HG03354 (cell line): ENCODE measurements at regions not wholly inside any gene's neighbourhood (a gene's known extent, or its start where the extent isn't known, plus 50 kb on each side); places are given as distances from the start of the nearest gene placed in this dataset.
"Not testable (repeated sequence)": the region's sequence is repeated elsewhere in the genome, so short reads cannot be mapped to it uniquely, and the experiment has no call there.

Source experiments
- ATAC-seq: cut with Tn5 transposase; IDR thresholded peaks from one replicate; pipeline ENCODE4 v1.9.1; 2021; ENCODE audit warnings: mild to moderate bottlenecking; ENCODE audit not compliant: unreplicated experiment, poor library complexity, severe bottlenecking

DNA sequence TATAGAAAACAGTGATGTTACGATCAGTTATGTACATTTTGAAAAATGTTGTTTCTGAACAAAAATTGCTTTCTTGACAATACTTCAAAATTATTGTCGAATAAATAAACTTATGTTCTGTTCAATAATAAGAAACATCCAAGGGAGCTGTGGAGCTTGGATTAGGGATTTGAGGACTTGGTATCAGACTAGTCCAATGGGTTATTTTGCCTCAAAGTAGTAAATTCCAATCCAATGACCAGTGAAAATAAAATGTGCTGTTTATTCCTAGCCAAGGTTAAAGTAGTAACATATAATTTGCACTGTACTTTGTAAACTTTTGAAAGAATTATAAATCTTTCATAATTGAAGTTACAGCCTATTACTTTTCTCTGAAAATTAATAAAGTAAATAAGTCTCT, 79.1 kb upstream of the IVNS1ABP start:
- ATAC-seq: no peak

GRCh38 chr1:185393815-185394214, 76.8 kb upstream of the IVNS1ABP start:
- ATAC-seq: no peak

DNA sequence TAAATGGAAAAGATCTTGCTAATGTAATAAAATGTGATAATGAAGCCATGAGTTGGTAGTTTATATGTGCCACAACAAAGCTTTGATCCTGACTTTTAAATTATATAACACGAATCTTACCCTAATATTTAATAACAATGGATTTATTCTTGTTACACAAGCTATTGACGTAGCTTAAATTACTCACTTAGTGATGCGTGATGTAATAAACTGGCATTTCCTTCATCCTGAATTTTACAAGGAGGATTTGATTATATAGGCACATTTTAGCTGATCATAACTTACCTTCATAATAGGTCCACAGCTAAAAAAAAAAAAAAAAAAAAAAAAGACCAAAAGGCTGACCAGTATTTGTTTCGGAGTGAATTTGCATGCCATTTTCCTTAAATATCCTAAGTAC, 76.2 kb upstream of the IVNS1ABP start:
- ATAC-seq: no peak

GRCh38 chr1:185388815-185389214, 71.8 kb upstream of the IVNS1ABP start:
- no peak for ATAC-seq

DNA sequence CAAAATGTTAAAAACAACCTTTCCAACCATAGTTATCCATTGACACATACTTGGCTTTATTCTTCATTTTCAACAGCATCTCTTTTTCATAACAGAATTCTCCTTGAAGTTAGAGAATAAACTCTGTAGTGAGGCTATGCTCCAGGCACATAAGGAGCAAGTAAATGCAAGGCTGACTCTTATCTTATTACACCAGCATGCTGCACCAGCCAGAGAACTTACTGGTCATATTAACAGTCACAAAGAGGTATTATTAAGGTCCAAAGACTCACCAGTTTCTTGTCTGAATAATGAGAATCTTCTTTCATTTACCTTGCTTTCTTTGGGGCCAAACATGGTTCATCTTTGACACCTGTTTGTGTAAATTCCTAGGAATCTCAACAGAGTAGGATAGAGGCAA, 71.3 kb upstream of the IVNS1ABP start:
- ATAC-seq: no peak

GRCh38 chr1:185385991-185386390, 68.9 kb upstream of the IVNS1ABP start:
- ATAC-seq: no peak

- not testable (repeated sequence) for ATAC-seq
Measured at GRCh38 chr1:185383805-185384204, 66.8 kb upstream of the IVNS1ABP start.

DNA sequence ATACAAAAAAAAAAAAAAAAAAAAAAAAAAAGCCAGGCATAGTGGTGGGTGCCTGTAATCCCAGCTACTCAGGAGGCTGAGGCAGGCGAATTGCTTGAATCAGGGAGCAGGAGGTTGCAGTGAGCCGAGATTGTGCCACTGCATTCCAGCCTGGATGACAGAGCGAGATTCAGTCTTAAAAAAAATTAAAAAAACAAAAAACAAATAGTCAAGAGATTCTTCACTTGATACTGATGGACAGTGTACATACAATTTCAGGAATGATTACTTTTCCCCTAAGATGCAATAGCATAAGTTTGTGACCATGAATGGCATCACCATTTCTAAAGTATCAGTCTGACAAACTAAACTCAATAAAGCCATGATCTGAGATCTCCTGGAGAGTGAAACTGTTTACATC, 60.8 kb upstream of the IVNS1ABP start:
- no peak for ATAC-seq

GRCh38 chr1:185376840-185377635, 60.0 kb upstream of the IVNS1ABP start:
- ATAC-seq: no peak

DNA sequence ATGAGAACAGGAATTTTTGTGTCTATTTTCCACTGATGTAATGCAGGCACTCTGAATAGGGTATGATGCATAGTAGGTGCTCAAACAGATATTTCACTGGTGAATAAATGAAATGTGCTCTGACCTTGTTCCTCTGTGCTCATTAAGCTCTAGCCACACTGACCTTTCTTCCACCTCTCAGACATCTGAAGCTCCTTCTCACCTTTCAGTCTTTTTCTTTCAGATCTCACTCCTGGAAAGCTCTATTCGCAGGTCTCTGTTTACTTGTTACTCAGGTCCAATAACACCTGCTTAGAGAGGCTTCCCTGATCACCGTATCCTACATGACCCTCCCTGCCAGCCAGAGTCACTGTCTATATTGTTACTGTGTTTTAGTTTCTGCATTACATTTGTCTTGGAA, 59.2 kb upstream of the IVNS1ABP start:
- no peak for ATAC-seq

DNA sequence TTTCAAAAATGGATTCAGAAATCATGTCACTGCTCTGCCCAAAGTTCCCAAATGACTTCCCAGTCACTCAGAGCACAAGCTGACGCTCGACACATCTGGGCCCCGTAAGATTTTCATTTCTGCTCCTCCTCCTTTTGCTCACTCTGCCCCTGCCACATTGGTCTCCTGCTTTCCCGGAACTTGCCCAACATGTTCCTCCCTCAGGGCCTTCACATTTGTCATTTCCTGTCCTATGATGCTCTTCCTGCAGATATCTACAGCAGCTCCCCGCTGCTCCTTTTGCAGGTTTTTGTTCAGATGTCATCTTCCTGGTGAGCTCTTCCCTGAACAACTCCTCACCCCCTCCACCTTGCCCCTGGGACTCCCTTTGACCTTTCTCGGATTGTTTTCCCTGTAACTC, 58.5 kb upstream of the IVNS1ABP start:
- no peak for ATAC-seq

DNA sequence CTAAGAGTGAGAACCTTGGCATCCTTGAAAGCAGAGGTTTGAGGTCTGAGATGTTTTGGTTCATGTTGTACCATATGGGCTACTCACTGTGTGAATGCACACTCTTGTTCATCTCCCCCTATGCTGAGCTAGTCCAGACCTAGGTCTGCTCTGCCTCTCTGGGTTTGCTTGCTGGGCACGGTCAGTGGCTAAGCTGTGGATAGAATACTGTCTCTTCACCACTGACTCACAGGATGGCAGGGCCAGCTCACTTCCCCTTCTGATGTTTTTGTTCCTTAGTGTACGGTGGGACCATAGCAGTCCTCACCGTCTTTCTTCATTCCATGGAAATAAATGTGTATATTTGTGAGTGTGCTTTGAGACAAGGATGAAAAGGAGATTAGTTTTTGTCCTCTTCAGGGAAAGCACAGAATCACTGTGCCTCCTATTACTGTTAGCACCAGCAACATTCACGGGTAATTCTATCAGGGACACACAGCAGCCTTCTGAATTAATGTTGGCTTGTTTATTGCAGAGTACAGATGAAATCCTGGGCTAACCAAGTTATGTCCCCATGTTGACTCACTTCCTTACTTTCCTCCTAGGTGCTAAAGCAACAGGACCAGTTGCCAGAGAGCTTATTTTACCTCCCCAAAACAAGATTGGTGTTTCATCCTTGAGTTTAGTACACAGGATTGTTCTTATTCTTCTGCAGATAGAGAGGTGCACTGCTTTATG, 56.9 kb upstream of the IVNS1ABP start:
- ATAC-seq: no peak

DNA sequence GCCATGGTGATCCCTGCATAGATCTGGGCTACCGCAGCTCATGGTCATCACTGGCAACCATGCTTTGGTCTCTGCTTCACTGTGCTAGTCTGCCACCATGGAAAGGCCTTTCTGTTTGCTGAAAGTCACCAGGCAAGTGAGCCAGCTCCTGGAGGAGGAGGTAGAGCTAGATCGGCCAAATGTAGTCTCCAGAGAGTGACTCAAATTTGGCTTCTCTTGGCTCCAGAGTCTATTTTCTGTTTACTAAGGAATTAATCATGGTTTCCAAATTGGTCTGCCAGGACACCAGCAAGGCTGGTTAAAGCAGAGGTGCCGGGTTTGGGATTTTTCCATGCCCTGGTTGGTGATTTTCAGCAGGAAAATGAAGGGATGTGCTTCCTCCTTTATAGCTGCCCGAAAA, 52.7 kb upstream of the IVNS1ABP start:
- no peak for ATAC-seq

- no peak for ATAC-seq
Measured at GRCh38 chr1:185368913-185369491, 52.0 kb upstream of the IVNS1ABP start.

DNA sequence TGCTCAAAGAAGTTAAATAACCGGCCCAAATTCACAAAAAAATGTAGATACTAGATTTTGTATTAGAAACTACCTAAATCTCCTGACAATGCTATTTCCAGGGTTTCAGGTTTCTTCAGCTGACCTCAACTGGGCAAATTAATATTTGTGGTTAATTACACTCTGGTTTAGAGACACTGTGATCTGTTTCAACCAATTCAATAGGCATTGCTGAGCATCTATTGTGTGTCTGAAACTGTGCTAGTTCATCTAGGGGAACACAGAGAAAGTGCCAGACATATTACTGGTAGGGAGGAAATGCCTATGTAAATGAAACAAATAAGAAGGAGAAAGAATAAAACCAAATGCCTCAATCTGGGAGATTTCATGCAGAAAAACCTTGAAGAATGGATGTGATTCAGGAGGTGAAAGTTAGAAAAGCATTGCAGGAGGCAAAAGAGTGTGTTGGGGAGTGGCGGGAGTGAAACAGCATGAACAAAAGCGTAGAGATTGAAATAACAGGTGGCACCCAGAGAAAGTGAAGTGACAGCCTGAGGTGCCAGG, 51.3 kb upstream of the IVNS1ABP start:
- no peak for ATAC-seq

DNA sequence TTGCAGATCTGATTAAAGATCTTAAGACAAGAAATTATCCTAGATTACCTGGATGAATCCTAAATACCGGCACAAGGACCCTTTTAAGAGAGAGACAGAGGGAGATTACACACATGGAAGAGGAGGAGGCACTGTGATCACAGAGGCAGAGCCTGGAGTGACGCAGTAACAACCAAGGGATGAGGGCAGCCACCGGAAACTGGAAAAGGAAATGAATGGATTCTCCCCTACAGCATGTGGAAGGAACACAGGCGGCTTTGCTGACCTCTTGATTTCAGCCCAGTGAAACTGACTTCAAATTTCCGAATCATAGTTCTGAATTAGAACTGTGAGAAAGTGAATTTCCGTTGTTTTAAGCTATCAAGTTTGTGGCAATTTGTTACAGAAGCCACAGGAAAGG, 50.2 kb upstream of the IVNS1ABP start:
- ATAC-seq: no peak
